ENCODE measurements at regions not wholly inside any gene's neighbourhood (a gene's known extent, or its start where the extent isn't known, plus 50 kb on each side); places are given as distances from the start of the nearest gene placed in this dataset.

- Histone ChIP-seq H3K9ac (no peak overlapping the region), H3K9me3 (no peaks in the 10 kb centered on the region), H3K4me2 (no peak overlapping the region), H3K27ac (ENCODE audit: low read depth in 2 of 2, low read length in 1 of 2) (no peak overlapping the region), H3K4me3 (ENCODE audit: low read depth in 2 of 2, low read length in 1 of 2) (no peak overlapping the region), H3K9me2 (no peaks in the 10 kb centered on the region), H3K79me2 (ENCODE audit: insufficient read depth) (no peaks in the 10 kb centered on the region), H3K4me1 (ENCODE audit: control insufficient read depth in 1 of 2, insufficient read depth in 2 of 2, low read depth in 1 of 2, low read length in 1 of 2) (no peaks in the 10 kb centered on the region), H3F3A (replicated peaks; ENCODE audit: insufficient read depth) (no peaks in the 10 kb centered on the region), H4K20me1 (ENCODE audit: insufficient read depth) (no peaks in the 10 kb centered on the region), H3K36me3 (replicated peaks in 1 of 2; ENCODE audit: control insufficient read depth in 1 of 2, insufficient read depth in 2 of 2, low read length in 1 of 2) (no peaks in the 10 kb centered on the region), H2AFZ (ENCODE audit: low read depth) (no peak overlapping the region), H3K27me3 (ENCODE audit: insufficient read depth) (no peaks in the 10 kb centered on the region)
- ChIA-PET POLR2A (no interaction called here), CTCF (no interaction called here)
- no peak for DNase-seq
- TF ChIP-seq MXI1 (IDR thresholded peaks at IDR 0.05; ENCODE audit: low read depth, low read length) (no peak), GABPA (IDR thresholded peaks at IDR 0.05; ENCODE audit: low read depth) (no peak), USF2 (IDR thresholded peaks at IDR 0.05; ENCODE audit: borderline replicate concordance, low read depth, low read length) (no peak), CTCF (IDR thresholded peaks at IDR 0.05) (no peak), RAD21 (IDR thresholded peaks at IDR 0.05; ENCODE audit: low read length) (no peak), MAX (IDR thresholded peaks at IDR 0.05; ENCODE audit: low read depth) (no peak), RCOR1 (IDR thresholded peaks at IDR 0.05; ENCODE audit: low read length) (no peak), CHD2 (IDR thresholded peaks at IDR 0.05; ENCODE audit: low read length, partially characterized antibody) (no peak), SMC3 (IDR thresholded peaks at IDR 0.05; ENCODE audit: low read depth, low read length) (no peak), SIN3A (IDR thresholded peaks at IDR 0.05; ENCODE audit: borderline replicate concordance, low read depth, low read length) (no peak), USF1 (IDR thresholded peaks at IDR 0.05; ENCODE audit: borderline replicate concordance, low read depth) (no peak), NRF1 (IDR thresholded peaks at IDR 0.05; ENCODE audit: low read depth, low read length) (no peak)
- 23% methylated on average over 1 of the region's 1 CpG for WGBS (ENCODE audit: low lambda C conversion rate)
Observed at GRCh38 chr6:120219339-120219738, 869.8 kb upstream of the MAN1A1 start.

- TF ChIP-seq USF1 (IDR thresholded peaks at IDR 0.05; ENCODE audit: borderline replicate concordance, low read depth), result no peak
- 0 out of 2 replicates have a peak, but pooled peaks have one; percentile 8 for TF ChIP-seq TCF12 (IDR thresholded peaks at IDR 0.05)
- Histone ChIP-seq H3K27ac (ENCODE audit: low read depth in 2 of 2, low read length in 1 of 2) (no peak overlapping the region), H3F3A (replicated peaks; ENCODE audit: insufficient read depth) (no peaks in the 10 kb centered on the region), H4K20me1 (ENCODE audit: insufficient read depth) (no peaks in the 10 kb centered on the region), H3K4me2 (no peak overlapping the region), H3K4me3 (ENCODE audit: low read depth in 2 of 2, low read length in 1 of 2) (no peak overlapping the region), H3K79me2 (ENCODE audit: insufficient read depth) (no peaks in the 10 kb centered on the region), H3K4me1 (ENCODE audit: control insufficient read depth in 1 of 2, insufficient read depth in 2 of 2, low read depth in 1 of 2, low read length in 1 of 2) (peaks cover 0 to 3% of the 10 kb centered on the region in 2 experiments; a peak in 2 of 4 replicates), H2AFZ (ENCODE audit: low read depth) (no peak overlapping the region), H3K27me3 (ENCODE audit: insufficient read depth) (no peaks in the 10 kb centered on the region), H3K36me3 (replicated peaks in 1 of 2; ENCODE audit: control insufficient read depth in 1 of 2, insufficient read depth in 2 of 2, low read length in 1 of 2) (no peaks in the 10 kb centered on the region), H3K9me2 (no peaks in the 10 kb centered on the region), H3K9ac (no peak overlapping the region), H3K9me3 (no peaks in the 10 kb centered on the region)
- CTCF ChIA-PET, result no interaction called here
- DNase-seq, result no peak
- POLR2A ChIA-PET, result no interaction called here
Observed at GRCh38 chr6:120214088-120214499, 864.5 kb upstream of the MAN1A1 start.
